ENCODE measurements at regions not wholly inside any gene's neighbourhood (a gene's known extent, or its start where the extent isn't known, plus 50 kb on each side); places are given as distances from the start of the nearest gene placed in this dataset.

DNA sequence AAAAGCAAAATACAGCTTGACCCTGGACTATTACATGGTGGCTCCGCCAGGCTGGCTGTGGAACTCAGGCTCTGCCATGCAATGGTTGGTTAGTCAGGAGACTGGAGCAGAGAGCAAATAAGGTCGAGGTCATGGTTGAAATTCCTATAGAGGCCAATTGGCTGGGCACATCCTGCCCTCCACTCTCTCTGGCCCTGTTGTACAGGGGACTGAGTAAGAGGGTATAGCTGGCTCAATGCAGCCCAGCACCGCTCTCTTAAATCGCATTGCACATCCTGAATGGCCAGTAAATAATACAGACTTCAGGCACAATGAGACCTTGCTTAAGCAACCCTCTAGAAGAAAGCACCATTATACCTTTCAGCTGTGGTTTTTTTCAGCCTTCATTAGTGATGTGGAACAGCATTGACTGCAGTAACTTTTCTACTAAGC lies 59.3 kb upstream of the PPP2R5A start:
- DNase-seq (ENCODE audit: low read depth): no peak

DNA sequence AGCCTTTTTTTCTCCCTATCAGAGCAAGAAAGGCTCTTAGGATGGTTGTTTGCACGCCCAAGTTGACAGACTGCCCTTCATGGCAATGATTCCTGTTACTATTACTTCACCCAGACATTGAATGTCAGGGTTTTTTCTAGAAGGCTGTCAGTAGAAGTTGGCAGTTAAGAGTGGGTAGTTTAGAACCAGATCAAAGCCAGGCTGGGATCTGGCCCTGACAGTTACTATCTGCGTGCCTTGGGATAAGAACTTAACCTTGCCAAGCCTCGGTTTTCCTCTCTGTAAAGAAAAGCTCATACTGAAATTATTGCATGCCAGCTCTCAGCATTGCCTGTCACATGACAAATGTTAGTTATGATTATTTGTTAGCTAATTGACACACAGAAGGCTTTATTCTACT lies 58.7 kb upstream of the PPP2R5A start:
- DNase-seq (ENCODE audit: low read depth): no peak

DNA sequence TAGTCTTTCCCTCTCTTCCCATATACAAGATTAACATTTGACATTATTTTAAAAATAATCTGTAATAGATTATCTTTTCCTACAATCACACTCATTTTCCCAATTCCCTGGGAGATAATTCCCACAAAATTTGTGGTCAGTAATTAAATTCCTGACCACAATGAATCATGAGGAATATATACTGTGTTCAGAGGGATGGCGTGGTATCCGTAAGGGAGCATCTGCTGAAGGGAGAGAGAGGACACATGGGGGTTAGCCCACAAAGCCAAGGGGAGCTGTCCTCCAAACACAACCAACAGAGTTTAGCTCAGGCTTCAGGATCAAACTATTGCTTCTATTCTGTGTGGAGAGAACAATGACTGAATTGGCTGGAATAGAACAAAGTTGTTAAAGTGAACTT lies 57.1 kb upstream of the PPP2R5A start:
- DNase-seq (ENCODE audit: low read depth): no peak

DNA sequence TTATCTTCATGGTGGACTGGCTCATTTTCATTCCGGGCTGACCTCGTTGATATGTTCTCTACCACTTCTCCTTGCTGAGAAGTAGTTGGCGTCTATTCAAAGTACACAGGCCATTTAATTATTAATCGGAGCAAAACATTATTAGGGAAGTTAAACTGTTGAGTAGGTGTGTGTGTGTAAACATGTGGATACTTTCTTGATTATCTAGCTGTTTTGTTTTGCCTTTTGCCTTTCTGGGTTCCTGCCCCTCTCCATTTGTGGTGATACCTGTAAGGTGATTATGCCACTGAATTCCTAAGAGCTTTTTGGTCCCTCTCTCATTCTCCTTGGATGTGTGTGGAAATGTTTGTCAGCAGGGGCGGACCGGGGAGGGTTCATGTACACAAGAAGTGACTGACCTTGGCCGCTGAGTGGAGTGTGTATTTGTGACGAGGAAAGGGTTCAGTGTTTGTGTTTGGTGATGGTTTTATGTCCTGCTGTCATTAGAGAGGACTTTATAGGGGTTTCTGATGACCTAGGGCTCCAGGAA lies 56.6 kb upstream of the PPP2R5A start:
- DNase-seq (ENCODE audit: low read depth): no peak

DNA sequence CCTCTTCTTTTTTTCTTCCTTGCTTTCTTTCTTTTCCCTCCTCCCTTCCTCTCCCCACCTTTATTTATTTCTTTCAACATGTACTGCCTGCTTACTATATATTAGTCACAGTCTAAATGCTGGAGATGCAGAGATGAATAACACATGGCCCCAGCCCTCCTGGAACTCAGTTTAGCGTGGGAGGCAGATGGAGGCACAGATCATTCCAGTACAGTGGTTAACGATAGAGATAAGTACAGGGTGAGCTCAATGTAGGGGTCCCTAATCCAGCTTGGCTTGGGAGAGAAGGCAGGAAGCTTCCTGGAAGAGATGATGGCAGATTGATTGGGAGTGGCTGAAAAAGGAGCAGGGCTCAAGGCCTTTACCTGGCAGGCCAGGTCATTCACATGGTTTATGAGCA lies 55.6 kb upstream of the PPP2R5A start:
- DNase-seq (ENCODE audit: low read depth): no peak

DNA sequence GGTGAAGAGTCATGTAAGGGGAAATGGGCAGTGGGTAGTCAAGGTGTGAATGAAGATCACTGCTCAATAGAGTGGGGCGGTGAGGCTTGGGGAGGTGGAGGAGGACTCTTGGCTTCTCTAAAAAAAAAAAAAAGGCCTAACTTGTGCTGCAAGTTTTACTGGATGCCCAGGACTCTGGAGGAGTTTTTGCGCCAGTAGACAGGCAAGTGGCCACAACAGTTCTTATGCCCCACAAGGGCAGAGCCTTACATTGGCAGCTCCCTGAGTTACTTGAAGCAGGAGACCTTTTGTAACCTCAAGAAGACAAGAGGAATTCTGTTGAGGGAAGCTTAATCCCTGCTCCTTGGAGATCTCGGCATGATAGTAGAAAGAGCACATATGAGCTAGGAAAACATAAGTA lies 54.9 kb upstream of the PPP2R5A start:
- DNase-seq (ENCODE audit: low read depth): no peak

DNA sequence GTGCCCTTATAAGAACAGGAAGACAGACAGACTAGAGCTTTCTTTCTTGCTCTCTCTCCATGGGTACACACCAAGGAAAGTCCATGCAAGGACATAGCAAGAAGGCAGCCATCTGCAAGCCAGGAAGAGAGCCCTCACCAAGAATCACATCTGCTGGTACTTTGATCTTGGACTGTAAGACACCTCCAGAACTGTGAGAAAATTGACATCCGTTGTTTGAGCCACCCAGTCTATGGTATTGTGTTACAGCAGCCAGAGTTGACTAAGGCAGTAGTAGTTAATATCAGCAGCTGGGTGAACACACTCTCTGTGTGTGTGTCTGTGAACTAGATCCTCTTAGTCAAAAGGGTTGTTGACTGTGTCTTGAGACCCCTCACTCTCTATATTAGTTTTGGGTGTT lies 53.8 kb upstream of the PPP2R5A start:
- DNase-seq (ENCODE audit: low read depth): no peak

DNA sequence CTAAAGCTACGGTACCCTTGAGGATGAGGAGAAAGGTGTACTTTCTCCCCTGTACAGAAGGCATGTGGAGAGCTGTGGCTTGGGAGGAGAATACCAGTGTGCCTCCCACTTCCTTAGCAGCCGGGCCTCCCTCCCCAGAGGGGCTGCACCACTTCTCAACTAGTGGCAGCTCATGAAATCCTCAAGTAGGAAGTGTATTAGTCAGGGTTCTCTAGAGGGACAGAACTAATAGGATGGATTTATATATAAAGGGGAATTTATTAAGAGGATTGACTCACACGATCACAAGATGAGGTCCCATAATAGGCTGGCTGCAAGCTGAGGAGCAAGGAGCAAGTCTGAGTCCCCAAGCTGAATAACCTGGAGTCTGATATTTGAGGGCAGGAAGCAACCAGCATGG lies 53.1 kb upstream of the PPP2R5A start:
- no peak for DNase-seq (ENCODE audit: low read depth)

DNA sequence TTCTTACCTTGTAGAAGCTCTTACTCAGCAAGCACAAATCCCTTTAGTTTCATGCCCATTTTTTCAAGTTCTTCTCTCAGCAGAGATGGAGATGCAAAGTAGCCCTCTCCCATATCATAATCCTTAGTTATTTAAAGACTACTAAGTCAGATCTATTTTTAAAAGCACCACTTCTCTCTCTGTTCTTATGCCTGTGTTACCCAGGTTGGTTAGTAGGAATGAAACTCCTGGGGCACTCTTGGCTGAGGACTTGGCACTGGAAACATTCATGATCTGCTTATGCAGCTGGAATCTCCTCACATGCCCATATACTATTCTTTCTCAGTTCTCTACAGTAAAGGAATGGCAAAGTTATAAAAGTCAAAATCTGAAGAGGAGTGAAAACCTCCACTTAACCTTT lies 51.9 kb upstream of the PPP2R5A start:
- no peak for DNase-seq (ENCODE audit: low read depth)

DNA sequence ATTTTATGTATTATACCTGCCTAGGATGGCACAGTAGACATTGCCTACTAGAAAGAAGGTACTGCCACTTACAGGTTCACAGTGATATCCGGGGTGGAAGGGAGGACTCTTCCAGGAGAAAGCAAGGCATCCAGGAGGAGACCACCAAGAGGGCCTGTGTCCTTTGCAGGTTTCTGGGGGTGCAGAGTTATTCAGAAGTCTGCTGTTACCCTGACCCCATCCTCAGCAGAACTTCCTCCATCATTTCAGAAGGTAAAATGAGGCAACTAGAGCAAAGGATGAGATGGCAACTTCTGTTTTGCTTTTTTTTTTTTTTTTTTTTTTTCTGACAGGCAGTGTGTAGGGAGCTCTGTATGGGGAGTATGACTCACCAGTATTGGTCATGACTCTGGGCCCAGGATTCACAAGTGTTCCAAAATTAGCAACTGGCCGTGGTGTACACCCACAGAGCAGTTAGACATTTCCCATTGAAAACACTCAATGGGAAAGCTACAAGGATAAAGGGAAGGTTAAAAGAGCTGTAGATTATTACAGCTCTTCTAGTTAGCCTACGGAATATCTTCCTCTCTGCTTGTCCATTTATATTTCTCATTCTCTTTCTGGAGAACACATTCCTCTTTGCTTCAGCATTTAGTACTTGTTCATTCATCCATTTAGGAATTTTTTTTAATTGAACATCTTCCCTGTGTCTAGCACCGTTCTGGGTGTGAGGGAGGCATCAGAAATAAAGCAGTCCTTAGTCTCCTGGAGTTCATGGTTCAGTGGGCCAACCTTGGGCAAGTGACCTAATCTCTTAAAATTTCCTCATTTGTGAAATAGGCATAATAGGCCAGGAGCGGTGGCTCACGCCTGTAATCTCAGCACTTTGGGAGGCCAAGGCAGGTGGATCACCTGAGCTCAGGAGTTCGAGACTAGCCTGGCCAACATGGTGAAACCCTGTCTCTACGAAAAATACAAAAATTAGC lies 50.5 kb upstream of the PPP2R5A start:
- peak; percentile 76 for DNase-seq (ENCODE audit: low read depth)

Data from HS-5 (cell line).